Adipocyte (in vitro differentiated cells): ENCODE measurements at regions not wholly inside any gene's neighbourhood (a gene's known extent, or its start where the extent isn't known, plus 50 kb on each side); places are given as distances from the start of the nearest gene placed in this dataset.
A peak's percentile ranks its signal among the peaks of the same experiment; 100 is the strongest.
"Not testable (repeated sequence)": the region's sequence is repeated elsewhere in the genome, so short reads cannot be mapped to it uniquely, and the experiment has no call there.

ENCODE experiments used
- DNase-seq: peaks from one replicate; pipeline ENCODE4 v3.0.0-alpha.2; 2015; ENCODE audit warnings: low read depth
- H3K27me3 ChIP-seq: replicated peaks from 2 replicates; pipeline ENCODE4 v1.7.0; 2013; ENCODE audit warnings: mild to moderate bottlenecking, low read length, moderate library complexity; ENCODE audit not compliant: control insufficient read depth, insufficient read depth
- H3K36me3 ChIP-seq: 2 replicates; pipeline ENCODE4 v1.7.0; 2013; ENCODE audit warnings: low read length, mild to moderate bottlenecking, moderate library complexity; ENCODE audit not compliant: control insufficient read depth, insufficient read depth, severe bottlenecking
- H3K4me1 ChIP-seq: 2 replicates; pipeline ENCODE4 v1.7.0; 2013; ENCODE audit warnings: mild to moderate bottlenecking, low read length, moderate library complexity; ENCODE audit not compliant: control insufficient read depth, insufficient read depth
- H3K4me3 ChIP-seq: 2 replicates; pipeline ENCODE4 v1.7.0; 2013; ENCODE audit warnings: mild to moderate bottlenecking, low read length, moderate library complexity
- H3K9ac ChIP-seq: 2 replicates; pipeline ENCODE4 v1.7.0; 2013; ENCODE audit warnings: mild to moderate bottlenecking, low read length, moderate library complexity
- H3K9me3 ChIP-seq: 2 replicates; pipeline ENCODE4 v1.7.0; 2013; ENCODE audit warnings: mild to moderate bottlenecking, low read length, moderate library complexity; ENCODE audit not compliant: control insufficient read depth

DNA sequence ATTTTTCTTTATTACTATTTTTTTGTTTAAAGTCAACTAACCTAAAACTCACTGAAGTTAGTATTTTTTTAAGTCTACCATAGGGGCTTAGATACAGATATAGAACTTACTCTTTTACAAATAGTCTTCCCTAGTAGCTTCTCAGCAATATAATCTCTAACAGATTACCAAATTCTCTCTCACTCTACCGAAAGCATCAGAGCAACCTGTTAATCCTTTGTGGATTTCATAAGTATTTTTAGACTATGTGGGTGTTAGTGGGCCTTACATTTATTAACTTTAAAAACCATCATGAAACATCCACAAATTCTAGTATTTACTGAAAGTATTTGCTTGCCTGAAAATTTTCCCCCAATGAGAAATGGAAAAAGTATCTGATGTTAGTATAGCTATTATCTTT lies 84.6 kb upstream of the TFPI start:
- no peak overlapping the region for H3K4me3 ChIP-seq
- no peaks in the 10 kb centered on the region for H3K27me3 ChIP-seq
- H3K4me1 ChIP-seq, result no peaks in the 10 kb centered on the region
- peaks cover 8% of the 10 kb centered on the region for H3K9me3 ChIP-seq
- DNase-seq, result no peak
- no peaks in the 10 kb centered on the region for H3K36me3 ChIP-seq
- H3K9ac ChIP-seq, result no peak overlapping the region

GRCh38 chr2:187640926-187641510 lies 86.8 kb upstream of the TFPI start:
- Histone ChIP-seq H3K27me3 (no peaks in the 10 kb centered on the region), H3K9ac (no peak overlapping the region), H3K36me3 (no peaks in the 10 kb centered on the region), H3K4me1 (no peaks in the 10 kb centered on the region), H3K9me3 (peaks cover 8% of the 10 kb centered on the region), H3K4me3 (no peak overlapping the region)
- no peak for DNase-seq

DNA sequence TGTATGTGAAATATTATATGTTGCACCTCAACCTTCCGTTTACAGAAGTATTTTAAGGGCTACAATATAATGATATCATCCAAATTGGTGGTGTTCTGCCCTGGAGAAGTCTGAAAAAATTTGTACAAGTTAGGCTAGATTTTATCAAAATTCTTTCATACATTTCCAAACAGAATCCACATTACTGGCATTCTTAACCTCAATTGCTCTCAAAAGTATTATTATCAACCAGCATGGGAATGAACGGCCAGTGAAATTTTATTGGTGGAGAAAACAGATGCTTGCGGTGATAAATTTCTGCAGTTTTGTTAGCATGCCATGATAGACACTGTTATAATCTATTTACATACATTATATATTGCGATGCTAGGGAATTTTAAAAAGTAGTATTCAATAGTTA lies 88.3 kb upstream of the TFPI start:
- peaks cover 8% of the 10 kb centered on the region for H3K9me3 ChIP-seq
- H3K9ac ChIP-seq, result no peak overlapping the region
- no peaks in the 10 kb centered on the region for H3K27me3 ChIP-seq
- no peaks in the 10 kb centered on the region for H3K36me3 ChIP-seq
- H3K4me3 ChIP-seq, result no peak overlapping the region
- no peaks in the 10 kb centered on the region for H3K4me1 ChIP-seq
- peak; percentile 17 for DNase-seq

GRCh38 chr2:187644486-187644885 lies 90.3 kb upstream of the TFPI start:
- H3K9ac ChIP-seq, result no peak overlapping the region
- H3K4me3 ChIP-seq, result no peak overlapping the region
- no peak for DNase-seq
- H3K36me3 ChIP-seq, result no peaks in the 10 kb centered on the region
- H3K27me3 ChIP-seq, result no peaks in the 10 kb centered on the region
- H3K4me1 ChIP-seq, result no peaks in the 10 kb centered on the region
- H3K9me3 ChIP-seq, result peaks cover 2% of the 10 kb centered on the region

DNA sequence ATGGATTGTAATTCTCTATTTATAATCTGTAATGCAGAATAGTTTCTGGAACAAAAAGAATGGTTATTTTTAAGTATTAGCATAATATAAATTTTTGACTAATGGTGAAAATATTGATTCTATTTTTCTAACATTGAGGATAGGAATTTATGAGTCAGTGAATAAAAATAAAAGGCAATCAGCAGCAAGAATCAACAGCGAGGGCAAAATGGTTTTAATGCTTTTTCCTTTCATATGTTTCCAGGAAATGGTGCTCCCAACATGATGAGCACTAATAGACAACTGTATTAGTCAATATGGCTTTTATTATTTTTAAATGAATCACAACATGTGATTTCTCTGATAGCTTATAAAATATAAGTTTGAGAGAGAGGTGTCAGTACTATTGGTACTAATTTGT lies 90.7 kb upstream of the TFPI start:
- no peak for DNase-seq
- Histone ChIP-seq H3K4me1 (no peaks in the 10 kb centered on the region), H3K9ac (no peak overlapping the region), H3K27me3 (no peaks in the 10 kb centered on the region), H3K9me3 (no peaks in the 10 kb centered on the region), H3K4me3 (no peak overlapping the region), H3K36me3 (no peaks in the 10 kb centered on the region)

DNA sequence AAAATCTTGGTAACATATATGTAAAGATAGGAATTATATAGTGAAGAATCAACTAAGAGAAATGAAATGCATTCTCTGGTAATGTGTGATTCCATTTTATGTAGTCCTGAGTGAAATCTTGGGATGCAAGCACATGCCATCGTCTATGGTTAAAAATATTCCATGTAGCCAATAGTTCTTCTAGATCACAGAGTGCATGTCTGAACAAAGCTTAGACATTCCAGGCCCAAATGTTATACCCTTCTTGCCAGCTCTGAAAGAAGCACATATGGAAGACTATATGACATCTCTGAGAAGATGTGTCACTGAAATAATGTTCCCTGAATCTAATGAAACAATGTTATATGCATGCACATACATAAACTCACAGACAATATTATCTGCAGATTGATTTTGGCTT lies 92.3 kb upstream of the TFPI start:
- Histone ChIP-seq H3K36me3 (no peaks in the 10 kb centered on the region), H3K4me3 (no peak overlapping the region), H3K4me1 (no peaks in the 10 kb centered on the region), H3K27me3 (no peaks in the 10 kb centered on the region), H3K9ac (no peak overlapping the region), H3K9me3 (no peaks in the 10 kb centered on the region)
- DNase-seq, result no peak

GRCh38 chr2:187654535-187654934 lies 100.3 kb upstream of the TFPI start:
- Histone ChIP-seq H3K9me3 (no peaks in the 10 kb centered on the region), H3K9ac (no peak overlapping the region), H3K27me3 (no peaks in the 10 kb centered on the region), H3K36me3 (no peaks in the 10 kb centered on the region), H3K4me3 (no peak overlapping the region), H3K4me1 (no peaks in the 10 kb centered on the region)
- DNase-seq, result no peak

- H3K9ac ChIP-seq, result no peak overlapping the region
- H3K4me3 ChIP-seq, result no peak overlapping the region
- no peaks in the 10 kb centered on the region for H3K4me1 ChIP-seq
- H3K9me3 ChIP-seq, result no peaks in the 10 kb centered on the region
- no peaks in the 10 kb centered on the region for H3K36me3 ChIP-seq
- no peak for DNase-seq
- H3K27me3 ChIP-seq, result no peaks in the 10 kb centered on the region
These were observed 100.8 kb upstream of the TFPI start for GRCh38 chr2:187655001-187655400.

DNA sequence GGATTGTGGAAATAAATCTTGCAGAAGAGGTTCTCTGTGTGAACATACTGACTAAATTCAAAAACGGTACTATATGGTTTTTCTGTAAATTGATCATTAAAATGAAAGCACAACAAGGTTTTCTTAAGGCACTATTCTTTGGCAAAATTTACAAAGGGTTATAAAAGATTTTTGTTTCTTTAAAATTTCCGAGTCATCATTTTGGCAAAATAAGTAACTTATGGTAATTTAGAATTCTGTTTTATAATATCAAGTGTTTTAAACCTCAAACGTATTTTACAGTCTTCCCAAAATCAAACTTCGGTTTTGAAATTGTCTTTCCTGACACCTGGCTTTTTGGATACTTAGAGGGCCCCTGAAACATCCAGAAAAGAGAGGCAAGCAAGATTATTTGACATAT lies 101.9 kb upstream of the TFPI start:
- no peaks in the 10 kb centered on the region for H3K9me3 ChIP-seq
- H3K4me1 ChIP-seq, result no peaks in the 10 kb centered on the region
- H3K27me3 ChIP-seq, result no peaks in the 10 kb centered on the region
- H3K36me3 ChIP-seq, result no peaks in the 10 kb centered on the region
- no peak overlapping the region for H3K4me3 ChIP-seq
- DNase-seq, result no peak
- no peak overlapping the region for H3K9ac ChIP-seq

DNA sequence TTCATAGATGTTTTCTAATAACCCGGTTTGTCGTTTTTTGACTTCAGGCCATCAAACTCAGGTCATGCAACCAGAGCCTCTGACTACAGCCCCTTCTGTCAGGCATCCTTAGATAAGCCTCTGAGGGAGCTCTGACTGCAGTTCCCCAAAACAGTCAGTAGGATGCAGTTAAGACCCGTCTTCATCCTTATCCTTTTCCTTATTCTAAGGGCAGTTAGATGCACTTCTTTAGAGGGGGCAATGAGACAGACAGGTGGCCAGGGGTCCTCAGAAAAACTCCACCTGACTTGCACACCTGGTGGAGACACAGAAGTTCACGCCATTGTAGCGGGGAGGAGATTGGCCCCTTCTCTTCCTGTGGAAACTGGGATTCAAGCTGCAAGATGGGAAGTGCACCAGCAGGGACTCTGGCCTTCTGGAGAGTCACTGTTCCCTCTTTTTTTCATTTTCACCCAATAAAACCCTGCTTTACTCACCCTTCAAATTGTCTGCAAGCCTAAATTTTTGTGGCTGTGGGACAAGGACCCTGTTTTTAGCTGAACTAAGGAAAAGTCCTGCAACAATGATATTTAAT lies 104.8 kb upstream of the TFPI start:
- DNase-seq, result peak; percentile 43
- H3K27me3 ChIP-seq, result no peaks in the 10 kb centered on the region
- no peaks in the 10 kb centered on the region for H3K4me1 ChIP-seq
- H3K9me3 ChIP-seq, result no peaks in the 10 kb centered on the region
- H3K9ac ChIP-seq, result no peak overlapping the region
- no peak overlapping the region for H3K4me3 ChIP-seq
- H3K36me3 ChIP-seq, result no peaks in the 10 kb centered on the region

- not testable (repeated sequence) for H3K4me1 ChIP-seq, H3K9ac ChIP-seq, H3K27me3 ChIP-seq, H3K9me3 ChIP-seq, H3K4me3 ChIP-seq, DNase-seq, H3K36me3 ChIP-seq
These were observed 121.8 kb upstream of the TFPI start for GRCh38 chr2:187676050-187676449.

DNA sequence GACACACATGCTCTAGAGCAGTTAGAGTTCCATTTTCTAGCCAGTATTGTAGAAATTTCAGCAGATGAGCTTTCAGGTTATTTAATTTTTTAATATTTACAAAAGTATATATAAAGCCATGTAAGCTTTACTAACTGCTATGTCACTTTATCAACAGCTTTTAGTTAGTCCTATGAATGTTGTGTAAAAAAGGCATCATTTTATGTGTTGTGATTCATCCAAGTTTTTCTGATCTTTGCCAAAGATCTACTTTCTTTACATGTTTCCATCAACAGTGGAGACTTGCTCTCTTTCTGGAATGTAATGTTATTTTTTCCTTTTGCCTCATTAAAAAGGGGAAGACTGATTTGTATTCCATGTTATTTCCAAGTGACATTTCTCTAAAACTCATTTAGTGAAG lies 125.2 kb upstream of the TFPI start:
- H3K4me3 ChIP-seq, result no peak overlapping the region
- no peaks in the 10 kb centered on the region for H3K36me3 ChIP-seq
- H3K4me1 ChIP-seq, result no peaks in the 10 kb centered on the region
- peak; percentile 11 for DNase-seq
- H3K27me3 ChIP-seq, result no peaks in the 10 kb centered on the region
- no peak overlapping the region for H3K9ac ChIP-seq
- H3K9me3 ChIP-seq, result no peaks in the 10 kb centered on the region
